HT-29 (cell line): ENCODE measurements at regions not wholly inside any gene's neighbourhood (a gene's known extent, or its start where the extent isn't known, plus 50 kb on each side); places are given as distances from the start of the nearest gene placed in this dataset.

ENCODE experiments used
- DNase-seq: peaks from one replicate; pipeline ENCODE4 v3.0.0-alpha.2; 2015; ENCODE audit warnings: low spot score

- DNase-seq, result no peak
Observed at GRCh38 chr10:2460812-2461211, 606.5 kb upstream of the PFKP start.

- no peak for DNase-seq
Observed at GRCh38 chr10:2459713-2460112, 607.6 kb upstream of the PFKP start.

GRCh38 chr10:2456834-2457233 is 610.5 kb upstream of the PFKP start:
- DNase-seq, result no peak

- DNase-seq, result no peak
Observed at GRCh38 chr10:2445370-2445769, 622.0 kb upstream of the PFKP start.

GRCh38 chr10:2439983-2440382 is 627.4 kb upstream of the PFKP start:
- DNase-seq, result no peak

- DNase-seq, result no peak
Observed at GRCh38 chr10:2439000-2439399, 628.3 kb upstream of the PFKP start.

- no peak for DNase-seq
Observed at GRCh38 chr10:2438248-2438939, 629.0 kb upstream of the PFKP start.

- no peak for DNase-seq
Observed at GRCh38 chr10:2436933-2437332, 630.4 kb upstream of the PFKP start.

- no peak for DNase-seq
Observed at GRCh38 chr10:2431961-2432360, 635.4 kb upstream of the PFKP start.

GRCh38 chr10:2427412-2427811 is 639.9 kb upstream of the PFKP start:
- no peak for DNase-seq

- DNase-seq, result no peak
Observed at GRCh38 chr10:2425320-2425719, 642.0 kb upstream of the PFKP start.

- no peak for DNase-seq
Observed at GRCh38 chr10:2414562-2414961, 652.8 kb upstream of the PFKP start.

GRCh38 chr10:2414039-2414438 is 653.3 kb upstream of the PFKP start:
- DNase-seq, result no peak

- no peak for DNase-seq
Observed at GRCh38 chr10:2410049-2410448, 657.3 kb upstream of the PFKP start.

GRCh38 chr10:2401459-2401858 is 664.1 kb upstream of the ADARB2 start:
- no peak for DNase-seq

GRCh38 chr10:2399482-2399881 is 662.2 kb upstream of the ADARB2 start:
- DNase-seq, result no peak

- no peak for DNase-seq
Observed at GRCh38 chr10:2392145-2392812, 655.0 kb upstream of the ADARB2 start.

GRCh38 chr10:2387672-2388071 is 650.3 kb upstream of the ADARB2 start:
- no peak for DNase-seq

GRCh38 chr10:2387261-2387660 is 649.9 kb upstream of the ADARB2 start:
- DNase-seq, result no peak

- DNase-seq, result no peak
Observed at GRCh38 chr10:2380218-2380617, 642.9 kb upstream of the ADARB2 start.

- no peak for DNase-seq
Observed at GRCh38 chr10:2367083-2367482, 629.8 kb upstream of the ADARB2 start.

- no peak for DNase-seq
Observed at GRCh38 chr10:2366264-2366931, 629.1 kb upstream of the ADARB2 start.

- DNase-seq, result no peak
Observed at GRCh38 chr10:2362331-2362730, 625.0 kb upstream of the ADARB2 start.
